HEK293T (cell line): ENCODE measurements at regions not wholly inside any gene's neighbourhood (a gene's known extent, or its start where the extent isn't known, plus 50 kb on each side); places are given as distances from the start of the nearest gene placed in this dataset.

Source experiments
- BHLHE40 ChIP-seq: fragments of 450-650 bp; IDR thresholded peaks from 2 replicates; pipeline ENCODE4 v1.6.1; 2016; ENCODE audit warnings: mild to moderate bottlenecking, moderate library complexity, borderline replicate concordance
- SP1 ChIP-seq: fragments of 450-650 bp; IDR thresholded peaks from 2 replicates; pipeline ENCODE4 v1.6.1; 2017
- SUZ12 ChIP-seq: fragments of 450-650 bp; IDR thresholded peaks from 2 replicates; pipeline ENCODE4 v1.6.1; 2016; ENCODE audit warnings: mild to moderate bottlenecking
- TF ChIP-seq, protein P1 (sequence below): fragments of 450-650 bp; IDR thresholded peaks from 2 replicates; pipeline ENCODE4 v1.6.1; 2016

DNA sequence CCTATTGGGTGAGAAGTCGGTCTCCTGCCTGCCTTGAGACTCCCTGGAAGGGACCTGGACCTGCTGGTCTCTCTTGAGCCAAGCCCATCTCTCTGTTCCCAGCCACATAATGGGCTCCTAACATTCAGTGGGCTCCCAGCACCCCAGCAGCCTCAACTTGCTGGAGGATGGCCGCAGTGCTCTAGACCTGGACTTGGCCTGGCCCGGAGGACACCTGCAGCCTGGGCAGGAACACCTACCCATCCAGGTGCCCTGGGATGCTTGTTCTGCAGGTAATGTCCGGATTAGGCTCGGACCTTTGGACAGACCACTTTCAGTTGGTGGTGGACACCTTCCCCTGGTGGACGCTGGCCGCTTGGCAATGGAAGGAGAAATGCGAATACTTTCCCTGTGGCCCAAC, 214.6 kb downstream of the URI1 start:
- TF ChIP-seq, protein P1, sequence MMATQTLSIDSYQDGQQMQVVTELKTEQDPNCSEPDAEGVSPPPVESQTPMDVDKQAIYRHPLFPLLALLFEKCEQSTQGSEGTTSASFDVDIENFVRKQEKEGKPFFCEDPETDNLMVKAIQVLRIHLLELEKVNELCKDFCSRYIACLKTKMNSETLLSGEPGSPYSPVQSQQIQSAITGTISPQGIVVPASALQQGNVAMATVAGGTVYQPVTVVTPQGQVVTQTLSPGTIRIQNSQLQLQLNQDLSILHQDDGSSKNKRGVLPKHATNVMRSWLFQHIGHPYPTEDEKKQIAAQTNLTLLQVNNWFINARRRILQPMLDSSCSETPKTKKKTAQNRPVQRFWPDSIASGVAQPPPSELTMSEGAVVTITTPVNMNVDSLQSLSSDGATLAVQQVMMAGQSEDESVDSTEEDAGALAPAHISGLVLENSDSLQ, result no peak
- TF ChIP-seq BHLHE40 (no peak), SP1 (no peak), SUZ12 (no peak)
